Stimulated activated CD8-positive, alpha-beta memory T cell treated with anti-CD3 and anti-CD28 coated beads, Interleukin-15, amount 100 ng/mL, for 48 hours (primary cell): ENCODE measurements at regions not wholly inside any gene's neighbourhood (a gene's known extent, or its start where the extent isn't known, plus 50 kb on each side); places are given as distances from the start of the nearest gene placed in this dataset.

Experiments used
- DNase-seq, 2 donors: peaks; one replicate each; pipeline ENCODE4 v3.0.0-alpha.2; 2020; ENCODE audit warnings: low read depth in 2 of 2

DNA sequence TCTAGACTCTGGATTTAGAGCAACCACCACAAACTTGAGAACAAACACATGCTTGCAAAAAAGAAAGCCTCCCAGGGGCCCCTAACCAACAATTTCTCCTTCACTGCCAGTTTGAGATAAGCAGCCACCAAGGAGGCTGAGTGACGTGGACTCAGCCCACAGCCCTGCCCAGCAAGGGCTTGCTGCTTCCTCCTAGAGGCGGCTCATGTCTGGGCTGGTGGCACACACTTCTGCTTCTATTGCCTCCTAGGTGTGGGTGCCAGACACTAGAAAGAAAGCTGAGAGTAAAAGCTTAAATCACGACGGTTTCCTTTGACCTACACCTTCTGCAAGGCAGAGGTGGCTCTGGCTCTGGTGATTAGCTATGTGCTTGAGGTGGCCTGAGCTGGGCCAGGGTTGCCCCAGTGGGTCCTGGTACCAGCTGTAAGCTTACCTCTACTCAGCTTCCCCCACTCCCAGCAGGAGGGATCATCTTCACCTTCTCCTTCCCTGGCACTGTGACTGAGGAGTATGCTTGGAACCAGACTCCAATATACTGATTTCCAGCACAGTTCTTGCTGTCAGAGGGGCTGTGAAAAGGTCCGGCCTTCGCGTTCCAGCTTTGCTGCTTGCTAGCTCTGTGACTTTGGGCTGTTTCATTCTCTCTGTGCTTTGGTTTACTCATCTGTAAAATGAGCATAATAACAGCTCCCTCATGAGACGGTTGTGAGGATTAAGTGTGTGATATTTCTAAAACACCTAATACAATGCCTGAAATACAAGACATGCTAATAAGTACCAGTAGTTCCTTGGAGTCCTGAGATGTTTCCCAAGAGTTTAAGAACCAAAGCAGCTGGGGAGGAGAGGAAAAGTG, 89.7 kb upstream of the PARP11 start:
- DNase-seq, result peak in 1 of 2 donors; percentile 51

DNA sequence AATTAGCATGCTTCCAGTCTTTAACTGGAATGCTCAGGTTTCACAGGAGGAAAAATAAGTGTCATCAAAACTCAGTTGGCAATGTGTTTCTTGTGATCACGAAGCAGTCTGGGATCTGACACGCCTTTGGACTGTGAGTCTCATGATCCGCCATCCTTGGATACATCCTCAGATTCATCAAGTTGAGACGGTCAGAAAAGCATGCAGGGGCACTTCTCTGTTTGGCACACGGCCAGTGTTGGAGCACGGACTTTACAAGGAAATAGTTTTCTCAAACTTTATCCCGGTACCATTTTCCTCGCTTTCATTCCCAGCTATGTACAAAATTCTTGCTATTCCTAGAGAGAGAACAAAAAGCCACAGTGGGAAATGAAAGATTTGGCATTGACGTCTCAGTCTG, 88.4 kb upstream of the PARP11 start:
- no peak for DNase-seq

DNA sequence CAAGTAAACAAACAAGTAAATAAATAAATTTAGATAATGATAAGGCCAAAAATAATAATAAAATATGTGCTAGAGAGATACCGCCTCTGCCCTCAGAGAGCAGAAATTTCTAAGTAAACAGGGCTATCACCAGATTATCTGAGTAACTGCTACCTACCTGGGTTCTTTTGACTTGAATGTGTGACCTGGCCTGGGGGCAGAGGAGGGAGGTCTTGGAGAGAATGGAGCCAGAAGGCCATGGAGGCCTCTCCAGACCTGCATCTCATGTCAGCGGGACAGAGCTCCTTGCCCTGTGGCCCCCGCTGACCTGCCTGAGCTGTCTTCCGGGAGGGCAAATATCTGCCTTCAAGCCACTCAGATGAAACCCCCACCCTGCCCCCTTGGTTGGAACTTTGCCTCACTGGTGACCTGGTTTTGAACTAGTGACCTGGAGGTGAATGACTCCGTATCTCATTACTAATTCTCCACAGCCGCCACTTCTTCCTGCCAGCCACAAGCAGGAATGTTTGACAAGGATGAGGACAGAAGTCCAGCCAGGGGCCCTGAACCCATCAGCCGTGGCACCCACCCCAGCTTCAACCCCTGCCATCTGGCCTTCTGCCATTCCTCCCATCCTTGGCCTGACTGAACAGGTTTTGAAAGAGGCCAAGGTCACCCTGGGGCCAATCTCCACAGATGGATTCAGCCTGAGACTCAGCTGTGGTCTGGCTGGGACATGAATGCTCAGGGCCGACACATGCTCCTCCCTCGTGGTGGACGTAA, 86.8 kb upstream of the PARP11 start:
- DNase-seq, result no peak

DNA sequence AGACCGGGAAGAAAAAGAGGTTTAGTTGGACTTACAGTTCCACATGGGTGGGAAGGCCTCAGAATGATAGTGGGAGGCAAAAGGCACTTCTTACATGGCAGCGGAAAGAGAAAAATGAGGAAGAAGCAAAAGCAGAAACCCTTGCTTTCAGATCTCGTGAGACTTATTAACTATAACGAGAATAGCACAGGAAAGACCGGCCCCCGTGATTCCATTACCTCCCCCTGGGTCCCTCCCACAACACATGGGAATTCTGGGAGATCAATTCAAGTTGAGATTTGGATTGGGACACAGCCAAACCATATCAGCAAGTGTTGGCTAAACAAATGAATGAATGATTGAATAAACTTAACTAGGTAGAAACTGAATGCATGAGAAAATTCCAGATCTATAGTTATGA, 85.3 kb upstream of the PARP11 start:
- DNase-seq, result no peak

DNA sequence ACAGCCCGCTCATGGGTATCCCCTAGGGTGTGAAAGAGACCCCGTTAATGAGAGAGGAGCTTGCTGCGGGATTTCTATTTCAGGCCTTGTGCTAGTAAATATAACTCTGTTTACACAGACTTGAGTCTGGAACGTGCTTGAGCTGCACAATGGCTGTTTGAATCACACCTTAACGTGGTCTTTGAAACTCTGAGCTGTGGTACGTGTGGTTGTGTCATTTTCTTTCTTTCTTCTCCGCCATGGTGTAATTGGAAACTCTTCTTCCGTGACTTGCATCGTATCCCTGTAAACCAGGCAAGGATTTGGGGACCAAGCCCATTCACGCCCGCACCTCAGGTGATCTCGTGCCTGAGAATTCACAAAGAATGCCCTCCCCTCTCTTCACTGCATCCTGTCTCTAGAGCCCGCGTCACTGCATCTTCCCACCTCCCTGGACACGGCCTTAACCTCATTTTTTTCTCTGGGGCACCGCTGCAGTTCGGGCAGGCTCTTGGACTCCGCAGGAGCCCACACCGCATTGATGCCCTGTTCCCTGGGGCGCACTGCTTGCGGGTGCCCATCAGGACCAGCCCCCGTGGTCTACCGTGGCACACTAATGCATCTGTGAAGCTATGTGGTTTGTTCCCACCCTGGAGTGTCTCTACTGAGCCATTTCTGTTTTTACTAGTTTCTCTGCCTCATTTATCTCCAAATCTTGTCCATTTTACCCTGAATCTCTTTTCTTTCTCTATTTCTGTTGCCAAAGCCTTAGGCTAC, 78.4 kb upstream of the PARP11 start:
- no peak for DNase-seq

DNA sequence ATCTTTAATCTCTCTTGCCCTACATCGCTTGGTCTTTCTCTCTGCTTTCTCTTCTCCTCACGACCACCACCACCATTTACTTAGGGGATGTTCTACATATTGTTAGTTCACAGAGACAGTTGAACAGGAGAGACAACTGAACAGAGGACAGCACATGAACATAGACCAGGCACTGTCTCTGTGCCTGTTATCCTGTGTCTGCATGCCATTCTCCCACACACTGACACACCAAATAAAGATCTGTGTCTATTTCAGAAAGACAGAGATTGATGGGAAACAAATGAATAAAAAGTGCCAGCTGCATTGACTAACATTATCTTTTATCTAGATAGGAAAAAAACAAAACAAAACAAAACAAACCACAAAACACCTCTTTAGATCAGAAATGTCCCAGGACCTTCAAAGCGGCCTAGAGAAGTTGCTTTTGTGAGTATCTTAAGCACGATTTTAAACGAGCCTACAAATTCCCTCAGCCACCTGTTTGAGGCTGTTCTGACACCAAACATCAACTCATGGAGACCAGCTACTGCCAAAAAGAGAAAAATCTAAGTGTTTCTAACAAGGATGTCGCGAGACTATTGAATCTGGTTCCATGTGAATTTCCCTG, 77.6 kb upstream of the PARP11 start:
- no peak for DNase-seq

DNA sequence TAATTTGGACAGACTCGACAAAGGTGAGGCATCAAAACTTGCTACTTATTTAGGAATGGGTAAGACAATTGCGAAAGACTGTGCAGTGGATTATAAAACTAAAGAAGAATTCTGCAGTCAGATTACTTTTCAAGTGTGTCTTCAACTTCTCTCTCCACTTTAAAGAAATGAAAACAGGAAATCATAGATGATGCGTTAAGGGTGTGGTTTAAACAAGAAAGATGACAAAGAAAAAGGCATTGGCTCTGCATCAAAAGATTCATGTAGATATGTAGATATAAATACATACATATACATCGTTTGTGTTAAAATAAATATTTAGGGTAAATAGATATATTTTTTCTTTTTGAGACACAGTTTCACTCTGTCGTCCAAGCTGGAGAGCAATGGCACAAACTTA, 74.6 kb upstream of the PARP11 start:
- no peak for DNase-seq

DNA sequence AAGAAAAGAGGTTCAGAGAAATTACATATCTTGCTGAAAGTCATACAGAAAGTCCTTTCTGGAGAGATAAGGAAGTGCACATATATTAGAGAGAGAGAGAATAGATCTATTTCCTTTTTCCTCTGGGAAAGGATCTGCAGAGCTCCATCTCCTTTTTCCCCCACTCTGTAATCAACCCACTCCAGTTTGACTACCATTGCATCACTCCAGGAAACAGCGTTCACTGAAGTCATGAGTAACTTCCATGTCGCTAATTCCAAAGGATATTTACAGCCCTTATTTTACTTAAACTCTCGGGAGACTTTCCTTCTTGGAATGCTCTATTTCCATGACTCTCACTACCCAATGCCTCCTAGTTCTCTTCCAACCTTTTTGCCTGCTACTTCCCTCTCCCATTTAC, 72.5 kb upstream of the PARP11 start:
- DNase-seq, result no peak

DNA sequence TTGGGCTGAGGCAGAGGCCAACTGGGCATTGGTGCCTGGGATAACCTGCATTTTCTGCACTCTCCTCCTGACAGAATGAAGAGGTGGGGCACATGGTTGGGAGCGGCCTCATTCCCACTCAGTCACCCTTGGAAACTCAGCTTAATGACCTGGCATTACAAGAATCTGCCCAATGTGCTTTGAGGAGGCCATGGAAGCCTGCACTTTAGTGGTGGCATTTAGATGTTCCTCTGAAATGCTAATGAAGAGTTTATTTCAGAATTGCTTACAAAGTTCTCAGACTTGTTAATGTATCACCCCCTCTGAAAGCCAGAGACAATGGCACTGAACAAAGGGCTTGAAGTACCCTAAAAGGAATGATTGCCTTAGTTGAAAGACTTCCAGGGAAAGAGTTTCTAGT, 71.4 kb upstream of the PARP11 start:
- no peak for DNase-seq

DNA sequence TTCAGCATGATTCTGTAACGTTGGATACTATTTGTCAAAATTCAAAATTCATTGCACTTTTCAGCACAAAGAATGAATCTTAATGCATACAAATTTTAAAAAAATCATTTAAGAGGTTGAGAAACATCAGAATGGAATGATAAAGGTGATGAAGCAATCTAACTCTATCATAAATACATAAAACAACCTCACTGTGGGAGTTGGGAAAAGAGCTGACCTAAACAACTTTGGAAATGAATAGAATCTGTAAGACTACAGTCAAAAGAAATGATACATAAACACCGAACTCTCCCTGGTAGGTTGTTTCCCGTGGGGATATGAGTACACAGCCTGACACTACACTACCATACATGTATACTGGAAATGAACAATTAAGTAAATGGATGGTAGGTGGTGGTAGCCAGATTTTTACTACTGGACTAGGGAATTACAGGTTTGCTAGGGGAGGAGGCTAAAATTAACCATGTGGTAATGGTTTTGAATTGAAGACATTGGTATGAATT, 64.9 kb upstream of the PARP11 start:
- DNase-seq, result no peak

DNA sequence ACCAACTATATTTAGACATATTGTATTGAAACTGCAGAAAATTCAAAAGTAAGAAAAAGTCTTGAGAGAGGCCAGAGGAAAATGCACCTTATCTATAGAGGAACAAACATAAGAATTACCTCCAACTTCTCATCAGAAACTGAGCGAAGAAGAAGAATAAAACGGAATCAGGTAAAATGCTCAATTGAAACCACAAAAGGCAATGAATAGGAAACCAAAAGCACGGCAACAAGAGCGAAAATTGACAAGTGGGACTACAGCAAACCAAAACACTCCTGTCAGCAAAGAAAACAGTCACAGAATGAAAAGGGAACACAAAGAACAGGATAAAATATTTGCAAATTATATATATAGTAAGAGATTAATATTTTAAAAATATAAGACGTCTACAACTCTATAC, 61.9 kb upstream of the PARP11 start:
- DNase-seq, result no peak

DNA sequence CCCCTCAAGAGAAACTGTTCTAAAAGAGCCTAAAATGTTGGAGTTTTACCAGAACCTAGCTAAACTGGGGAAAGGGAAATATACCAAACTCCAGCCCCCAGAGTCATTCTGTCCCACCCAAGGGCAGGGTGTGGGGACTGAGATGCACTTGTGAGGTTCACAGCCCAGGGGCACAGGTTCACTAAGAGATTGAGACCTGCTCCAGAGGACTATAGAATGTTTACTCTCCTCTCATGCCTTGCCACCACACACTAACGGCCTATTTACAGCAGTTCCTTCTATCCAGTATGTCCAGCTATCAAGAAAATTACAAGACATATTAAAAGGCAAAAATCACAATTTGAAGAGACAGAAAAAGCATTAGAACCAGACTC, 60.6 kb upstream of the PARP11 start:
- no peak for DNase-seq

DNA sequence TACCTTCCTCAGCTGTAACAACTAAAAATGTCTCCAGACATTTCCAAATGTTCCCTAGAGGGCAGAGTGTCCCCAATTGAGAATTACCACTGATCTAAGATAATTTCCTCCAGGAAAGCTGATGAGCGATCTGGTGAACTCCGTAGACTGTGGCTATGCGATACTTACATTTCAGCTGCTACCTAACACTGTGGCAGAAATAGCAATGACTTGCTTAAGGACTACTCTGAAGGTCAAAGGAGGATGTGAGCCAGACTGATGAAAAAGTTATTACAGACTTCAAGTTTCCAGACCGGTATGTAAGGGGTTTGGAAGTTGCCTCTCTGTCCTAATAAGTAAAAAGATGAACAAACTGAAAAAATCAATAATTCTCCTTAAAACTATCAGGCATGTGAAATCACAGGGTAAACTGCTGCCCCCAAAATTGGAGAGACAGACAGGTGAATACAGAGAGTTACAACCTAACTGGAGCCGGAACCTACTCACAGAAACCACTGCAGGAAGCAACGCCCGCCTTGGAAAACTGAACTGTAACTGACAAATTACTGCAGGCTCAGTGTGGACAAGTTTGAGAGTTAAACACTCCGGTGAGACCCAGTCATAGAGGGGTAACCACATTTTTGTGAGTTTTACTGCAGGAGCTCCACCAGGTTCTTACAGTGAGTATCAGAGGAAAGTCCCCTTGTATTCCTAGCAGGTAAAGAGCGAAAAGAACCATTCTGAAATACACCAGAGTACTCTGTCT, 60.0 kb upstream of the PARP11 start:
- no peak for DNase-seq

DNA sequence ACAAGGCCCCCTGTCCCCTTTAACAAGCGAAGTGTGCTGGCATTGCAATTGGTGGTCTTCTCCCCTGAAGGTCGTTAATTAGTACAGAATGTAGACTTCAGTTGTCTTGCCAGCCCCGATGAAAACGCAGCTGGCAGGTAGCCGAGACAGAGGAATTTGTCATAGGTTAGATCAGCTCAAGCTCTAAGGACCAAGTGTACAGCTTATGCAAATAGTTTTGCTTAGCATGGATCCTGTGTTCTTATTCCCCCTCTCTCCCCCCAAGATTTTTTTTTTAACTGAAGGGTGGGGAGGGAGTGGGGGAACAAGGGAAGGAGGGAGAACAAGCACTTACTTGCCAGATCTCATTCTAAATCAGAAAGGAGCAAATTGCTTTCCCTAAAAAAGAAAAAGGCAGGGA, 58.6 kb upstream of the PARP11 start:
- DNase-seq, result no peak

DNA sequence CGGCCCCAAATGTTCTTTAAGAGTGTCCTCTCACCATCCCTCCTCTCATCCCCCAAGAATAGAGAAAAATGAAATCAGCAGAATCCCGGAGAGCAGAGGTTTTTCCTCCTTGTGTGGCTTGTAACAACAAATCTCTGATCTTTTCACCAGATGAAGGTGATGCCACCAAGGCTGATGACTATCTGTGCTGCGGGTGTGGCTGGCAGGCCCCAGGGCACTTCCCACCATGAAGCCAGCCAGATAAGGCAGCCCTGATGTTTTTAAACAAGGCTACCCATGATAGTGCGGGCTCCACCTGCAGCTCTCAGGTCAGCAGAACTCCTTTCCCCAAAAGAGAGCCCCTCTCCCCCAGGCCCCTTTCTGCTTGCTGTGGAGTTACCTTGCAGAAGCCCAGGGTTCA, 58.0 kb upstream of the PARP11 start:
- DNase-seq, result no peak

DNA sequence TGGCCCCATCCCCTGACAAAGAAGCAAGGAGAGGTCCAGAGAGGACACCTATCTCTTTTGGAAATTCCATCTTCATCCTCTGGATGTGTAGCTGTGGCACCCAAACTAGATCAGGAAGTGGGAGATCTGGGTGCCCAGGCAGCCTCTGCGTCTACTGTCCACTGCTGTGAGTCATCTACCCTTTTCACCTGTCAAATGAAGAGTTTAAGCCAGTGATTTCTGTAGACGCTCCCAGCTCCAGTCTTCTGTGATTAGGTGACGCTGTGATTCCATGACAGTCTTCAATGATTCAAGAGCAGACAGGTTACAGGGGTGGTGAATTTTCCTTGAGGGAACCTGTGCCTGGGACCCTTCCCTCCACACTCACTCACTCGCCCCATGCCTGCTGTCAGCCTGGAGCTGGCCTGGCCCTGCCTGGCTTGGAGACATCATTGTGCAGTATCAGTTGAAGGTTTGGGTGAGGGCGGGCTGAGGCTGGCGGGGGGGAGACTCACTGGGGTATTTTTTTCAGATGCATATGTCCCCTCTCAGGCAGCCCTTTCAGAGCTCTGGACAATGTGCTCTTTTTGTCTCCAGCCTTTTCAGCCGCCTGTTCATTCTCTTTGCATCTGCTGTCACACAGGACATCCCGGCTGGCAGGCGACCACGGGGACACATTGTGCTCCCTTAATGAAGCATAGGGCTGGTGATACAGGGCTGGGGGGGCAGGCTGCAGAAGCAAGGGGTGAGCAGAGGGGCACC, 56.8 kb upstream of the PARP11 start:
- DNase-seq, result no peak

DNA sequence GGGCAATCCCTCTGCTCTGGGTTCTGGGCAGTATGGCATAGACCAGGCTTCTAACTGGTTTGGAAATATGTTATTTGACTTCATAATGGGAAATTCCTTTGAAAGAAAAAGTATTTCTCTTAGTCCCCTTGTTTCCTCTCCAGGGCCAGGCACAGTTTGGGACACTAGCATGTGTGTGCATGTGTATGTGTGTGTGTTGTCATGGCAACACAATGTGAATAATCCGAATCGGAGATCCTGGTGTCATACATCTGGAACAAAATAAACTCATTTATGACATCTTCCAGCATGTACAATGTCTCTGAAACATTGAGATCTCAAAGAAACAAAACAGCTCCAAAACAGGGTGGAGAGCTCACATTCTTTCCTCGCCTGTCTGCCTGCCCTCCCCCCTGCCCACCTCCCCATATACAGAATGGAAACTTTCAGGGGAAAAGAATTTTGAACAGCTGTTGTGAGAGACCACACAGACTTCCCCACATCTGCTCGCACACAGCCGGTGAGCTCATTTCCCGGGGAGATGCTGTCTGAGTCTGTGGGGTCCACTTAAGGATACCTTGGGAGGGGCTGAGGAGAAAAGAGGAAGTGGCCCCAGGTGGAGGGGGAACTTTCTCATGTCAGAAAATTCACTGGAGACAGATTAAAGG, 55.5 kb upstream of the PARP11 start:
- DNase-seq, result no peak

DNA sequence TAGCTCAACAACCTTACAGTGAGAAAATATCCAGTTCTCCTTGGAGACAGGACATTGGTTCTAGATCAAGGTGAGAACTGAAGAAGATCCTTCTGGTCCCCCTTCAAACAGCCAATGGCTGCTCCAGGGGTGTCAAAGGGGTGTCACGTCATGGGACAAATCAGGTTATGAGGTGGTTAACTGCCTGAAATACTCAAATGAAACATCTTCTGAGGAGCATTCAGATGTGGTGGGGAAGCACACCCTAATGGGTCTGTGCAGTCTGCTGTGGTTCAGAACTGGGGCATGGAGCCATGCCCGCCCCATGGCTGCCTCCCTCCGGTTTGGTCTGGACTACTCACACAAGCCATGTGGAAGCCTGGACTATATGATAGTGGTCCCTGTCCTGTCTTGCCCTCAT, 52.4 kb upstream of the PARP11 start:
- no peak for DNase-seq

DNA sequence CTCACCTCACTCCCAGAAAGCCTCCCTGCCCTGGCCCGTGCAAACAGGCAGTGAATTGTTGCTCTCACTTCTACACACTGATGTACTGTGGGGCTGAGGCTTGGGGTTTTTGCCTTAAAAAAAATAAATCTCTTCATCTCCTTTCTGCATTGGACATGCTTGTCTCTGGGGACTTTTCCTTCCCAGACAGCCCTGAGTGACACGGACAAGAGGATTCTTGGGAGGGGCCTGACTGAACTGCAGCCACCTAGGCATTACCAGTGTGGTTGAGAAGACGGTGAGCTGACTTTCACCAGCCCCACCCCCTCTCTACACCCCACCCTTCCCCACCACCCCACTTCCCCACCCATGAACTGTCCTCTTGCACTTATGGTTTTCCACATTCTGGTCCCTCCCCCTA, 51.6 kb upstream of the PARP11 start:
- DNase-seq, result no peak

DNA sequence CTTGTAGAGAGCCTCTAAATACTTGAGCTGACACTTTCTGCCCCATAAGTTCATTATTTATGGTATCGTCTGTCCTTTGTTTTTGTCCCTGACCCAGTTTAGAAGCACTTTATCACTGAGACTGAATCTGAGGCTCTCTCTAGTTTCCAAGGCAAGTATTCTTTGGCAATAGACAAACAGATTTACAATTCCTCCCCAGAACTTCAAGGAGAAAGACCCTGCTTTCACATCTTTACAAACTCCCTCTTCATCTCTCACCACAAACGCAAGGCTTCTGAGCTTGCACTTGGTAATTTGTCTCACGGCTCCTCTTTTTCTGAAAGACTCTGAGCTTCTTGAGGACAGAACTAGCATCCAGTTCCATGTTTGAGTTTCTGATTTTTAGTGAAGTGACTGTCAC, 49.8 kb upstream of the PARP11 start:
- DNase-seq, result no peak
